Loucy (cell line): ENCODE measurements at regions not wholly inside any gene's neighbourhood (a gene's known extent, or its start where the extent isn't known, plus 50 kb on each side); places are given as distances from the start of the nearest gene placed in this dataset.

ENCODE experiments used
- H2AFZ ChIP-seq: fragments of 200-600 bp; sonication (generic); 2 replicates; pipeline ENCODE4 v1.6.0; 2016; ENCODE audit warnings: antibody characterized with exemption, mild to moderate bottlenecking, low read length, moderate library complexity
- H3F3A ChIP-seq: fragments of 200-600 bp; 2 replicates; pipeline ENCODE4 v1.6.0; 2016; ENCODE audit warnings: antibody characterized with exemption, low read depth, mild to moderate bottlenecking
- H3K27me3 ChIP-seq: fragments of 200-600 bp; sonication (generic); 2 replicates; pipeline ENCODE4 v1.6.1; 2014; ENCODE audit warnings: low read length, mild to moderate bottlenecking; ENCODE audit not compliant: insufficient read depth, poor library complexity, severe bottlenecking
- H3K36me3 ChIP-seq: fragments of 200-600 bp; sonication (generic); 2 replicates; pipeline ENCODE4 v1.6.1; 2016; ENCODE audit warnings: low read length; ENCODE audit not compliant: insufficient read depth
- H3K4me1 ChIP-seq: fragments of 200-600 bp; sonication (generic); 2 replicates; pipeline ENCODE4 v1.5.1; 2014; ENCODE audit warnings: low read length, mild to moderate bottlenecking; ENCODE audit not compliant: insufficient read depth, poor library complexity, severe bottlenecking
- H3K4me2 ChIP-seq: fragments of 200-600 bp; sonication (generic); 2 replicates; pipeline ENCODE4 v1.6.0; 2014; ENCODE audit warnings: antibody characterized with exemption, low read length, low read depth, mild to moderate bottlenecking; ENCODE audit not compliant: poor library complexity, severe bottlenecking
- H3K4me3 ChIP-seq: fragments of 200-600 bp; sonication (generic); 2 replicates; pipeline ENCODE4 v1.5.1; 2014; ENCODE audit warnings: low read length, mild to moderate bottlenecking, mixed read lengths; ENCODE audit not compliant: poor library complexity, severe bottlenecking
- H3K79me2 ChIP-seq: fragments of 200-600 bp; sonication (generic); 2 replicates; pipeline ENCODE4 v1.6.1; 2014; ENCODE audit warnings: low read length; ENCODE audit not compliant: insufficient read depth
- H3K9ac ChIP-seq: fragments of 200-600 bp; sonication (generic); 2 replicates; pipeline ENCODE4 v1.6.0; 2014; ENCODE audit warnings: mild to moderate bottlenecking, low read depth, low read length, moderate library complexity; ENCODE audit not compliant: poor library complexity, severe bottlenecking
- H3K9me2 ChIP-seq: fragments of 200-600 bp; sonication (generic); replicated peaks from 2 replicates; pipeline ENCODE4 v1.6.1; 2016; ENCODE audit warnings: low read depth, low read length, mixed read lengths
- H3K9me3 ChIP-seq: fragments of 200-600 bp; sonication (generic); 2 replicates; pipeline ENCODE4 v1.6.1; 2014; ENCODE audit warnings: mild to moderate bottlenecking, antibody characterized with exemption, low read length, low read depth; ENCODE audit not compliant: insufficient read depth
- H4K20me1 ChIP-seq: fragments of 200-600 bp; sonication (generic); 2 replicates; pipeline ENCODE4 v1.6.0; 2014; ENCODE audit warnings: antibody characterized with exemption, low read length, mild to moderate bottlenecking; ENCODE audit not compliant: insufficient read depth, poor library complexity, severe bottlenecking
- CTCF ChIP-seq: fragments of 200-600 bp; sonication (generic); conservative IDR thresholded peaks from 2 replicates; pipeline ENCODE4 v1.5.1; 2014; ENCODE audit warnings: mild to moderate bottlenecking, antibody characterized with exemption, low read length
- EZH2phosphoT487 ChIP-seq: fragments of 200-600 bp; IDR thresholded peaks from 2 replicates; pipeline ENCODE4 v1.6.1; 2018; ENCODE audit warnings: antibody characterized with exemption, mild to moderate bottlenecking, moderate library complexity, borderline replicate concordance

- H3K9ac ChIP-seq, result no peak overlapping the region
- no peaks in the 10 kb centered on the region for H4K20me1 ChIP-seq
- H3K27me3 ChIP-seq, result no peaks in the 10 kb centered on the region
- no peaks in the 10 kb centered on the region for H3F3A ChIP-seq
- no peak overlapping the region for H3K4me2 ChIP-seq
- no peaks in the 10 kb centered on the region for H3K4me1 ChIP-seq
- no peak overlapping the region for H3K4me3 ChIP-seq
- TF ChIP-seq CTCF (no peak), EZH2phosphoT487 (no peak)
- no peaks in the 10 kb centered on the region for H3K79me2 ChIP-seq
- no peaks in the 10 kb centered on the region for H3K36me3 ChIP-seq
- no peak overlapping the region for H2AFZ ChIP-seq
- no peaks in the 10 kb centered on the region for H3K9me3 ChIP-seq
- no peaks in the 10 kb centered on the region for H3K9me2 ChIP-seq
Measured at GRCh38 chr22:26848244-26848920, 191.0 kb downstream of the MIAT start.

- Histone ChIP-seq H3K79me2 (no peaks in the 10 kb centered on the region), H4K20me1 (no peaks in the 10 kb centered on the region), H3K9me3 (no peaks in the 10 kb centered on the region), H3K4me2 (no peak overlapping the region), H2AFZ (no peak overlapping the region), H3K4me3 (no peak overlapping the region), H3K36me3 (no peaks in the 10 kb centered on the region), H3K4me1 (no peaks in the 10 kb centered on the region), H3K9me2 (no peaks in the 10 kb centered on the region), H3F3A (no peaks in the 10 kb centered on the region), H3K27me3 (no peaks in the 10 kb centered on the region), H3K9ac (no peak overlapping the region)
- no peak for TF ChIP-seq EZH2phosphoT487
- no peak for TF ChIP-seq CTCF
Measured at GRCh38 chr22:26849575-26849974, 192.2 kb downstream of the MIAT start.

GRCh38 chr22:26851125-26851524, 193.7 kb downstream of the MIAT start:
- Histone ChIP-seq H3K9me3 (no peaks in the 10 kb centered on the region), H3K36me3 (no peaks in the 10 kb centered on the region), H3K9ac (no peak overlapping the region), H3F3A (no peaks in the 10 kb centered on the region), H3K4me2 (no peak overlapping the region), H4K20me1 (no peaks in the 10 kb centered on the region), H3K27me3 (no peaks in the 10 kb centered on the region), H2AFZ (no peak overlapping the region), H3K9me2 (no peaks in the 10 kb centered on the region), H3K4me1 (no peaks in the 10 kb centered on the region), H3K79me2 (no peaks in the 10 kb centered on the region), H3K4me3 (no peak overlapping the region)
- TF ChIP-seq CTCF (no peak), EZH2phosphoT487 (no peak)
